Liver (tissue), 8 donors: ENCODE measurements at regions not wholly inside any gene's neighbourhood (a gene's known extent, or its start where the extent isn't known, plus 50 kb on each side); places are given as distances from the start of the nearest gene placed in this dataset.

ENCODE experiments used
- DNase-seq: peaks from one replicate; pipeline ENCODE4 v3.0.0-alpha.2; 2017; ENCODE audit warnings: low spot score
- H3K27ac ChIP-seq, 2 donors: one replicate each; pipeline ENCODE4 v1.7.0; 2013; ENCODE audit warnings: inconsistent platforms in 2 of 2, low read length in 2 of 2, control low read depth in 1 of 2, low read depth in 1 of 2, mild to moderate bottlenecking in 1 of 2
- H3K27me3 ChIP-seq, 4 donors: one replicate each; pipeline versions ENCODE4 v1.6.1 to v1.7.0; 2013; ENCODE audit warnings: low read length in 3 of 4, inconsistent platforms in 1 of 4, mild to moderate bottlenecking in 1 of 4, moderate library complexity in 1 of 4; ENCODE audit not compliant: control insufficient read depth in 4 of 4, insufficient read depth in 4 of 4
- H3K36me3 ChIP-seq, 4 donors: one replicate each; pipeline versions ENCODE4 v1.6.1 to v1.7.0; 2013; ENCODE audit warnings: low read length in 3 of 4, mild to moderate bottlenecking in 3 of 4, low read depth in 1 of 4, moderate library complexity in 1 of 4; ENCODE audit not compliant: control insufficient read depth in 4 of 4, insufficient read depth in 3 of 4
- H3K4me1 ChIP-seq, 4 donors: one replicate each; pipeline versions ENCODE4 v1.6.1 to v1.7.0; 2013; ENCODE audit warnings: low read length in 3 of 4, mild to moderate bottlenecking in 3 of 4, moderate library complexity in 1 of 4; ENCODE audit not compliant: control insufficient read depth in 4 of 4, insufficient read depth in 4 of 4
- H3K4me3 ChIP-seq, 3 donors: one replicate each; pipeline versions ENCODE4 v1.6.1 to v1.7.0; 2013; ENCODE audit warnings: low read length in 3 of 3, control low read depth in 1 of 3, low read depth in 1 of 3, mild to moderate bottlenecking in 1 of 3
- H3K9ac ChIP-seq, 2 donors: one replicate each; pipeline ENCODE4 v1.7.0; 2013; ENCODE audit warnings: low read length in 2 of 2, mild to moderate bottlenecking in 2 of 2, moderate library complexity in 2 of 2, control low read depth in 1 of 2, low read depth in 1 of 2
- H3K9me3 ChIP-seq, 4 donors: one replicate each; pipeline versions ENCODE4 v1.6.1 to v1.7.0; 2013; ENCODE audit warnings: low read length in 3 of 4; ENCODE audit not compliant: control insufficient read depth in 4 of 4
- ATF3 ChIP-seq: IDR thresholded peaks from 2 replicates; pipeline ENCODE4 v1.6.1; 2016; ENCODE audit warnings: antibody characterized with exemption
- GABPA ChIP-seq, 2 donors: IDR thresholded peaks in 1 of 2; conservative IDR thresholded peaks in 1 of 2; 2 replicates each; pipeline ENCODE4 v1.6.1; 2016; ENCODE audit warnings: antibody characterized with exemption in 2 of 2, mild to moderate bottlenecking in 1 of 2, moderate library complexity in 1 of 2
- HNF4A ChIP-seq, 2 donors: conservative IDR thresholded peaks; 2 replicates each; pipeline ENCODE4 v1.6.1; 2016; ENCODE audit warnings: antibody characterized with exemption in 2 of 2, mild to moderate bottlenecking in 2 of 2
- NR2F2 ChIP-seq: IDR thresholded peaks from 2 replicates; pipeline ENCODE4 v1.6.1; 2016; ENCODE audit warnings: antibody characterized with exemption
- RAD21 ChIP-seq, 2 donors: IDR thresholded peaks; 2 replicates each; pipeline ENCODE4 v1.6.1; 2016; ENCODE audit warnings: antibody characterized with exemption in 2 of 2, mild to moderate bottlenecking in 2 of 2
- REST ChIP-seq: IDR thresholded peaks from 2 replicates; pipeline ENCODE4 v1.6.1; 2016; ENCODE audit warnings: antibody characterized with exemption, mild to moderate bottlenecking
- SP1 ChIP-seq: IDR thresholded peaks from 2 replicates; pipeline ENCODE4 v1.6.1; 2018; ENCODE audit warnings: antibody characterized with exemption, mild to moderate bottlenecking
- YY1 ChIP-seq: IDR thresholded peaks from 2 replicates; pipeline ENCODE4 v1.6.1; 2016; ENCODE audit warnings: antibody characterized with exemption, mild to moderate bottlenecking
- ZBTB33 ChIP-seq: IDR thresholded peaks from 2 replicates; pipeline ENCODE4 v1.6.1; 2016; ENCODE audit warnings: antibody characterized with exemption
- WGBS: extraction: QIAGEN DNeasy Blood & Tissue Kit; methylation state at CpG from one replicate; pipeline ENCODE4 v1.1.7; 2013; 5-methylcytosine and 5-hydroxymethylcytosine counted together
- TF ChIP-seq, protein P1 (sequence below): fragments of 150-350 bp; IDR thresholded peaks from 2 replicates; pipeline ENCODE4 v1.5.1; 2017; ENCODE audit warnings: improper control_type of control experiment, low read depth, low read length; ENCODE audit not compliant: missing input control
- donor health status: healthy.
- donor health status: healthy.
- donor health status: healthy.
- donor health status: healthy.
- donor health status: healthy.

DNA sequence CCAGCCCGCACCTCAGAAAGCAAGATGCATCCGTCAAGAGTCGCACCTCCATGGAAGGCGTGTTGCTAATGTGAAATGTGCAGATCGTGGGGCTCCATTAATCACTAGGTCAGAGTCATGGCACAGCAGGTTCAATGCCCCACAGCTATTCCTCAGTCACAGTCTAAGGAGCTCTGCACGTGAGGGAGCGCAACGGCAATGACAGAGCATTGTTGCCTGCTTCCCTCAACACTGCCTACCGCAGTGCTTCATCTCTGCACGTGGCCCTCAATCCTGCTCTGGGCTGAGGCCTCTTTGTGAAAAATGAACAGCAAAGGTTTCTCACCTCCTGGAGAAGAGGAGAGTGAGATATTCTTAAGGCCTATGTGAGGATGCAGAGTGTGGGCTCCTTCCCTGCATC is 995.2 kb upstream of the TMEM132C start (continued):
- no peak for TF ChIP-seq ATF3

DNA sequence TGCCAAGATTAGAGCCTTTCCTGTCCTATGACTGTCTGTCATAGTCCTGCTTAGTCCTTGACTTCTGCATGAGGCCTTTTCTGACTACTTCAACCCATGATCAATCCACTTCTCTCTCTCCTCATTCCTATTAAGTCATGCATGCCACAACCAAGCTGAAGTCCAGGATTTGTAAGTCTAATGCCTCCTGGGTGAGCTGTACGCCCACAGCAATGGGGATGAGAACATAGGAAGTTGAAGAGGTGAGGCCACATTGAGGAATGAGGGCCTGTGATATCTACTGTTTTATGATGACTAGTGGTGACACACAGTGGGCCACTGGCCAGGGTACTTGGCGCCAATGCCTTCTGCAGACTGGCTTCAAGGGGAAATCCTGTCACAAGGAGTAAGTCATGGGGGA is 994.1 kb upstream of the TMEM132C start:
- Histone ChIP-seq H3K9me3 (no peaks in the 10 kb centered on the region), H3K27me3 (no peaks in the 10 kb centered on the region), H3K36me3 (no peaks in the 10 kb centered on the region), H3K4me3 (no peak overlapping the region), H3K4me1 (no peaks in the 10 kb centered on the region), H3K27ac (no peak overlapping the region), H3K9ac (no peak overlapping the region)
- TF ChIP-seq GABPA (IDR thresholded peaks at IDR 0.05 in 1 of 2, conservative IDR thresholded peaks at IDR 0.05 in 1 of 2): no peak
- WGBS: 82% methylated on average over 2 of the region's 2 CpGs
- DNase-seq: no peak

DNA sequence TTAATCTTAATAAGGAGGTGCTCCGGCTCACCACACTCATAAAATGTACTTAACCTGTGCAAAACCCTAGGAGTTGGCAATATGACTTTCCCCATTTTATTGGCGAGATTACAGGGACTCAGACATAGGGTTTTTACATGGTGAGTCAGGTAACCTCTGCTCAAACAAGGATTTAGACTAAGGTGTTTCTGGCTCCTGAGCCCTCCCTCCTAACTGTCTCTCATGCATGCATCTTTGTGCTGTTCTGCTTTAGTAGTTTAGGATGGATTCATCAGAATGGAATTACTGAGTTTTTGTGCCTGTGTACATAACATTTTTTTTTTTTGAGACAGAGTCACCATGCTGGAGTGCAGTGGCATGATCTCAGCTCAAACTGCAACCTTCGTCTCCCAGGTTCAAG is 993.3 kb upstream of the TMEM132C start:
- no peak for DNase-seq
- Histone ChIP-seq H3K9ac (no peak overlapping the region), H3K36me3 (no peaks in the 10 kb centered on the region), H3K27me3 (no peaks in the 10 kb centered on the region), H3K27ac (no peak overlapping the region), H3K9me3 (no peaks in the 10 kb centered on the region), H3K4me1 (no peaks in the 10 kb centered on the region), H3K4me3 (no peak overlapping the region)
- 91% methylated on average over 3 of the region's 3 CpGs for WGBS
- TF ChIP-seq HNF4A (conservative IDR thresholded peaks at IDR 0.05): no peak
- TF ChIP-seq NR2F2: no peak
- no peak for TF ChIP-seq GABPA (IDR thresholded peaks at IDR 0.05 in 1 of 2, conservative IDR thresholded peaks at IDR 0.05 in 1 of 2)

- Histone ChIP-seq H3K9ac (no peak overlapping the region), H3K4me3 (no peak overlapping the region), H3K36me3 (no peaks in the 10 kb centered on the region), H3K4me1 (no peaks in the 10 kb centered on the region), H3K27ac (no peak overlapping the region), H3K9me3 (no peaks in the 10 kb centered on the region), H3K27me3 (no peaks in the 10 kb centered on the region)
- WGBS: 84% methylated on average over 4 of the region's 4 CpGs
- TF ChIP-seq NR2F2 (no peak), RAD21 (IDR thresholded peaks at IDR 0.05) (no peak), YY1 (no peak), SP1 (no peak), ATF3 (no peak), REST (no peak), ZBTB33 (no peak)
- TF ChIP-seq, protein P1, sequence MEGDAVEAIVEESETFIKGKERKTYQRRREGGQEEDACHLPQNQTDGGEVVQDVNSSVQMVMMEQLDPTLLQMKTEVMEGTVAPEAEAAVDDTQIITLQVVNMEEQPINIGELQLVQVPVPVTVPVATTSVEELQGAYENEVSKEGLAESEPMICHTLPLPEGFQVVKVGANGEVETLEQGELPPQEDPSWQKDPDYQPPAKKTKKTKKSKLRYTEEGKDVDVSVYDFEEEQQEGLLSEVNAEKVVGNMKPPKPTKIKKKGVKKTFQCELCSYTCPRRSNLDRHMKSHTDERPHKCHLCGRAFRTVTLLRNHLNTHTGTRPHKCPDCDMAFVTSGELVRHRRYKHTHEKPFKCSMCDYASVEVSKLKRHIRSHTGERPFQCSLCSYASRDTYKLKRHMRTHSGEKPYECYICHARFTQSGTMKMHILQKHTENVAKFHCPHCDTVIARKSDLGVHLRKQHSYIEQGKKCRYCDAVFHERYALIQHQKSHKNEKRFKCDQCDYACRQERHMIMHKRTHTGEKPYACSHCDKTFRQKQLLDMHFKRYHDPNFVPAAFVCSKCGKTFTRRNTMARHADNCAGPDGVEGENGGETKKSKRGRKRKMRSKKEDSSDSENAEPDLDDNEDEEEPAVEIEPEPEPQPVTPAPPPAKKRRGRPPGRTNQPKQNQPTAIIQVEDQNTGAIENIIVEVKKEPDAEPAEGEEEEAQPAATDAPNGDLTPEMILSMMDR: no peak
- DNase-seq: no peak
Measured at GRCh38 chr12:127275416-127275815, 991.6 kb upstream of the TMEM132C start.
